HEK293 (cell line): ENCODE measurements at regions not wholly inside any gene's neighbourhood (a gene's known extent, or its start where the extent isn't known, plus 50 kb on each side); places are given as distances from the start of the nearest gene placed in this dataset.

Experiments used
- ZNF274 ChIP-seq, 2 experiments: fragments of 200-500 bp in 1 of 2; fragments of 450-650 bp in 1 of 2; sonication (Bioruptor generic) in 1 of 2; formaldehyde crosslinking in 1 of 2; IDR thresholded peaks; 2 replicates each; pipeline versions ENCODE4 v1.5.1 to v1.6.1; 2014 to 2016; ENCODE audit warnings: borderline replicate concordance in 1 of 2, inconsistent platforms in 1 of 2, low read length in 1 of 2, missing biosample characterization in 1 of 2, missing genetic modification characterization in 1 of 2
- ZNF670 ChIP-seq: fragments of 450-650 bp; formaldehyde crosslinking; IDR thresholded peaks from 2 replicates; pipeline ENCODE4 v1.5.1; 2016; ENCODE audit warnings: missing biosample characterization, missing genetic modification characterization, low read depth
- TF ChIP-seq, protein P1 (sequence below): fragments of 450-650 bp; formaldehyde crosslinking; IDR thresholded peaks from 2 replicates; pipeline ENCODE4 v1.5.1; 2016; ENCODE audit warnings: missing biosample characterization, missing genetic modification characterization

DNA sequence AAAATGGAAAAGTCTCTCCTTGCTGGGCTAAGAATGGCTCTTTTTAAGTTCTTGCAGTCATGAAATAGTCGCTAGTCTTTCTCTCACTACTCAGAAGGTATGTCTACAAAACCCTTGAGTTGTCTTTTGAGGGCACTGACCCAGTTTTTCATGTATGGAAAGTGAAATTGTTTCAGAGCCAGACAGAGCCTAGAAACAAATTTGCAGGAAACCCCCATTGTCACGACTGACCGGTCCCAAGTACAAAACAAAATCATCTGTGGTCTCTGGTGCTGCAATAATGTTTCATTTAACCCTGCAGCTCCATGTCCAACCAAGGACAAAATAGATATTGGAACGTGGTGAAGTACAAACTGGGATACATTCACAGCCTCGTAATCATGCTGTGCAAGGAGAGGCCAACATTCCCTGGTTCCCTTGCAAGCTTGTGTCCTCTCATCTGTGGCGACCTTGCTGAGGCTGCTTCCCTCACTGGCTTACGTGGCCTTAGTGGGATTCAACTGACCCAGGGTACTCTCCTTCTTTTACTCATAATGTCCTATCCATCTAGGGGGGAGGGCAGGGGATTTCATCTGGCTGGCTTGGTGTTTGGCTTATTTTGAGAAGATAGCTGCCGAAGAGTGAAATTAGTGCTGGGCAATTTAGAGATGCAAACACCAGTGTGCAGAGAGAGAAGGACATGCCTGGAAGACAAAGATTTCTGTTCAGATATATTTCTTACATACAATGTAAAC lies 172.5 kb downstream of the IPMK start:
- TF ChIP-seq, protein P1, sequence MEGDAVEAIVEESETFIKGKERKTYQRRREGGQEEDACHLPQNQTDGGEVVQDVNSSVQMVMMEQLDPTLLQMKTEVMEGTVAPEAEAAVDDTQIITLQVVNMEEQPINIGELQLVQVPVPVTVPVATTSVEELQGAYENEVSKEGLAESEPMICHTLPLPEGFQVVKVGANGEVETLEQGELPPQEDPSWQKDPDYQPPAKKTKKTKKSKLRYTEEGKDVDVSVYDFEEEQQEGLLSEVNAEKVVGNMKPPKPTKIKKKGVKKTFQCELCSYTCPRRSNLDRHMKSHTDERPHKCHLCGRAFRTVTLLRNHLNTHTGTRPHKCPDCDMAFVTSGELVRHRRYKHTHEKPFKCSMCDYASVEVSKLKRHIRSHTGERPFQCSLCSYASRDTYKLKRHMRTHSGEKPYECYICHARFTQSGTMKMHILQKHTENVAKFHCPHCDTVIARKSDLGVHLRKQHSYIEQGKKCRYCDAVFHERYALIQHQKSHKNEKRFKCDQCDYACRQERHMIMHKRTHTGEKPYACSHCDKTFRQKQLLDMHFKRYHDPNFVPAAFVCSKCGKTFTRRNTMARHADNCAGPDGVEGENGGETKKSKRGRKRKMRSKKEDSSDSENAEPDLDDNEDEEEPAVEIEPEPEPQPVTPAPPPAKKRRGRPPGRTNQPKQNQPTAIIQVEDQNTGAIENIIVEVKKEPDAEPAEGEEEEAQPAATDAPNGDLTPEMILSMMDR (tag by site-specific recombination): no peak
- no peak for TF ChIP-seq ZNF670
- TF ChIP-seq ZNF274 (IDR thresholded peaks at IDR 0.05; ENCODE audit: low read length): no peak
- no peak for TF ChIP-seq ZNF274 (tag by site-specific recombination; IDR thresholded peaks at IDR 0.05; ENCODE audit: borderline replicate concordance)
